Bronchial epithelial cell (primary cell): ENCODE measurements at regions not wholly inside any gene's neighbourhood (a gene's known extent, or its start where the extent isn't known, plus 50 kb on each side); places are given as distances from the start of the nearest gene placed in this dataset.

Experiments
- DNase-seq: peaks from one replicate; pipeline ENCODE4 v3.0.0-alpha.2; 2010; ENCODE audit warnings: low read depth
- FAIRE-seq: peaks from 2 replicates; lab custom pipeline; 2011; peaks lifted over from hg19 to GRCh38; lab: Jason Lieb, UNC
- H3K27me3 ChIP-seq: 2 replicates; pipeline ENCODE4 v1.5.1; 2011; ENCODE audit warnings: low read length; ENCODE audit not compliant: control insufficient read depth, insufficient read depth
- H3K36me3 ChIP-seq: 2 replicates; pipeline ENCODE4 v1.5.1; 2011; ENCODE audit warnings: low read length; ENCODE audit not compliant: control insufficient read depth, insufficient read depth
- H3K4me3 ChIP-seq: 2 replicates; pipeline ENCODE4 v1.5.1; 2011; ENCODE audit warnings: mild to moderate bottlenecking, low read depth, low read length, control low read depth
- CTCF ChIP-seq: IDR thresholded peaks from 2 replicates; pipeline ENCODE4 v1.5.1; 2011; ENCODE audit warnings: mild to moderate bottlenecking, moderate library complexity, low read length, control low read depth, inconsistent platforms; ENCODE audit not compliant: insufficient read depth, severe bottlenecking

GRCh38 chr4:79073471-79073870 is 134.2 kb upstream of the PAQR3 start:
- no peaks in the 10 kb centered on the region for H3K27me3 ChIP-seq
- FAIRE-seq (no peak), DNase-seq (no peak)
- H3K36me3 ChIP-seq = no peaks in the 10 kb centered on the region
- no peak for TF ChIP-seq CTCF
- H3K4me3 ChIP-seq = no peak overlapping the region

- Histone ChIP-seq H3K36me3 (no peaks in the 10 kb centered on the region), H3K4me3 (no peak overlapping the region), H3K27me3 (no peaks in the 10 kb centered on the region)
- no peak for DNase-seq
- TF ChIP-seq CTCF = no peak
- FAIRE-seq = no peak
Observed at GRCh38 chr4:79065262-79065661, 126.0 kb upstream of the PAQR3 start.

GRCh38 chr4:79064806-79065205 is 125.6 kb upstream of the PAQR3 start:
- no peak for TF ChIP-seq CTCF
- no peak for FAIRE-seq

DNA sequence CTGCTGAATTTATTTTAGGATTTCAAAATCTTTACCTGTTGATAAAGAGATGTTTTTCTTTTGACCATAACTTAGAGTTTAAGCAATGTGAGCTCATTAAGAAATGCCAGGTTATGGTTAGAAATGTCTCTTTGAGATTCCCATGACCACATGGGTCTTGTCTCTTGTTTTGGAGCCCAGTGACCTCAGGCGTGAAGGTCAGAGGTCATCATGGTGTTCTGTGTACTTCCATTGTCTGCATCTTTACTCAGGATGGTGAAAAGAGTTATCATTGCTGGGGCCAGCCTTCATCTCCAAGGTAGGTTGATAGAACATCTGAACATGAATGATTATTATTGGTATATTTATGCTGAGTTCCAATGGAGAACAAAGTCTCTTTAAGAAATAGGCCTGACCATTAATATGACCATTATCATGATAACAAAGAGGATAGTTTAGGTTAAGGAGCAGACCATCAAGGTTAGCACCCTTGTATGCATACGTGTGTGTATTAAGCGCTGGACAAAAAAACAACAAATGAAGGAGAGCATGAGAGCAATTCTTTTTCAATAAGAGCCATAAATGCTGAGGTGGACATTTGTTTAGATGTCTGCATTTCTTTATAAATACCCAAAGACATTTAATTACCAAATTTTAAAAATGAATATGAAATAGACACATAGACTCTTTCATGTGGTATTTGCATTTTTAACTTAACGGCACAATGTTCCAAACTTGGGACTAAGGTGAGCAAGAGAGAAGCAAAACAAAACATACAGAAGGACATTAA is 120.6 kb upstream of the PAQR3 start:
- TF ChIP-seq CTCF = no peak
- no peaks in the 10 kb centered on the region for H3K27me3 ChIP-seq
- FAIRE-seq (no peak), DNase-seq (no peak)
- H3K36me3 ChIP-seq = no peaks in the 10 kb centered on the region
- H3K4me3 ChIP-seq = no peak overlapping the region

More at GRCh38 chr4:79064806-79065205, 125.6 kb upstream of the PAQR3 start:
- Histone ChIP-seq H3K4me3 (no peak overlapping the region), H3K36me3 (no peaks in the 10 kb centered on the region), H3K27me3 (no peaks in the 10 kb centered on the region)
- DNase-seq = no peak

GRCh38 chr4:79057772-79058171 is 118.5 kb upstream of the PAQR3 start:
- no peaks in the 10 kb centered on the region for H3K36me3 ChIP-seq
- FAIRE-seq = no peak
- TF ChIP-seq CTCF = no peak
- no peaks in the 10 kb centered on the region for H3K27me3 ChIP-seq
- no peak for DNase-seq
- no peak overlapping the region for H3K4me3 ChIP-seq

GRCh38 chr4:79053754-79054153 is 114.5 kb upstream of the PAQR3 start:
- DNase-seq (no peak), FAIRE-seq (no peak)
- Histone ChIP-seq H3K27me3 (no peaks in the 10 kb centered on the region), H3K36me3 (no peaks in the 10 kb centered on the region), H3K4me3 (no peak overlapping the region)
- TF ChIP-seq CTCF = no peak
